Nephron (organoid): ENCODE measurements at regions not wholly inside any gene's neighbourhood (a gene's known extent, or its start where the extent isn't known, plus 50 kb on each side); places are given as distances from the start of the nearest gene placed in this dataset.

Experiments
- H3K27ac Mint-ChIP-seq, 3 experiments: 2 replicates each; pipeline ENCODE4 v1.8.0; 2020; ENCODE audit warnings: mixed read lengths in 3 of 3, mild to moderate bottlenecking in 2 of 3, moderate library complexity in 1 of 3
- H3K27me3 Mint-ChIP-seq: 2 replicates; pipeline ENCODE4 v1.8.0; 2021; ENCODE audit warnings: low read depth, mild to moderate bottlenecking, moderate library complexity, mixed read lengths
- H3K36me3 Mint-ChIP-seq: 2 replicates; pipeline ENCODE4 v1.8.0; 2020; ENCODE audit warnings: low read depth, mixed read lengths
- H3K4me1 Mint-ChIP-seq: 2 replicates; pipeline ENCODE4 v1.8.0; 2020; ENCODE audit warnings: mixed read lengths
- H3K4me3 Mint-ChIP-seq, 3 experiments: 2 replicates each; pipeline ENCODE4 v1.8.0; 2020; ENCODE audit warnings: mild to moderate bottlenecking in 3 of 3, mixed read lengths in 3 of 3, moderate library complexity in 2 of 3
- H3K9me3 Mint-ChIP-seq: 2 replicates; pipeline ENCODE4 v1.8.0; 2020; ENCODE audit warnings: mixed read lengths
- CTCF ChIP-seq, 3 experiments: fragments of 200-600 bp; sonication (generic); IDR thresholded peaks; one replicate each; pipeline ENCODE4 v1.5.0; 2021; ENCODE audit warnings: antibody characterized with exemption in 3 of 3; ENCODE audit not compliant: unreplicated experiment in 3 of 3

GRCh38 chr6:164129218-164129617, 714.7 kb downstream of the QKI start:
- no peaks in the 10 kb centered on the region for H3K36me3 Mint-ChIP-seq
- H3K27ac Mint-ChIP-seq, result no peak overlapping the region
- H3K4me3 Mint-ChIP-seq, result no peak overlapping the region
- H3K4me1 Mint-ChIP-seq, result no peaks in the 10 kb centered on the region
- H3K9me3 Mint-ChIP-seq, result no peaks in the 10 kb centered on the region
- no peak for TF ChIP-seq CTCF (IDR thresholded peaks at IDR 0.05; ENCODE audit: unreplicated experiment in 3 of 3)
- H3K27me3 Mint-ChIP-seq, result peaks cover 8% of the 10 kb centered on the region

- Mint-ChIP-seq H3K27me3 (peaks cover 8% of the 10 kb centered on the region), H3K4me3 (no peak overlapping the region), H3K36me3 (no peaks in the 10 kb centered on the region), H3K4me1 (no peaks in the 10 kb centered on the region), H3K27ac (no peak overlapping the region), H3K9me3 (no peaks in the 10 kb centered on the region)
- no peak for TF ChIP-seq CTCF (IDR thresholded peaks at IDR 0.05; ENCODE audit: unreplicated experiment in 3 of 3)
Observed at GRCh38 chr6:164128101-164128500, 713.6 kb downstream of the QKI start.

GRCh38 chr6:164124986-164125385, 710.5 kb downstream of the QKI start:
- no peak overlapping the region for H3K4me3 Mint-ChIP-seq
- peaks cover 4% of the 10 kb centered on the region for H3K27me3 Mint-ChIP-seq
- no peaks in the 10 kb centered on the region for H3K4me1 Mint-ChIP-seq
- no peaks in the 10 kb centered on the region for H3K9me3 Mint-ChIP-seq
- H3K36me3 Mint-ChIP-seq, result no peaks in the 10 kb centered on the region
- TF ChIP-seq CTCF (IDR thresholded peaks at IDR 0.05; ENCODE audit: unreplicated experiment in 3 of 3), result no peak
- H3K27ac Mint-ChIP-seq, result no peak overlapping the region

GRCh38 chr6:164124473-164124872, 710.0 kb downstream of the QKI start:
- TF ChIP-seq CTCF (IDR thresholded peaks at IDR 0.05; ENCODE audit: unreplicated experiment in 3 of 3), result no peak
- H3K36me3 Mint-ChIP-seq, result no peaks in the 10 kb centered on the region
- peaks cover 3% of the 10 kb centered on the region for H3K27me3 Mint-ChIP-seq
- H3K9me3 Mint-ChIP-seq, result no peaks in the 10 kb centered on the region
- no peaks in the 10 kb centered on the region for H3K4me1 Mint-ChIP-seq
- H3K27ac Mint-ChIP-seq, result no peak overlapping the region
- no peak overlapping the region for H3K4me3 Mint-ChIP-seq

- H3K9me3 Mint-ChIP-seq, result no peaks in the 10 kb centered on the region
- no peak overlapping the region for H3K4me3 Mint-ChIP-seq
- no peaks in the 10 kb centered on the region for H3K4me1 Mint-ChIP-seq
- TF ChIP-seq CTCF (IDR thresholded peaks at IDR 0.05; ENCODE audit: unreplicated experiment in 3 of 3), result no peak
- no peaks in the 10 kb centered on the region for H3K36me3 Mint-ChIP-seq
- H3K27me3 Mint-ChIP-seq, result peaks cover 3% of the 10 kb centered on the region
- no peak overlapping the region for H3K27ac Mint-ChIP-seq
Observed at GRCh38 chr6:164122109-164122508, 707.6 kb downstream of the QKI start.

- H3K36me3 Mint-ChIP-seq, result no peaks in the 10 kb centered on the region
- no peak for TF ChIP-seq CTCF (IDR thresholded peaks at IDR 0.05; ENCODE audit: unreplicated experiment in 3 of 3)
- no peak overlapping the region for H3K4me3 Mint-ChIP-seq
- peaks cover 3% of the 10 kb centered on the region for H3K27me3 Mint-ChIP-seq
- no peak overlapping the region for H3K27ac Mint-ChIP-seq
- H3K4me1 Mint-ChIP-seq, result no peaks in the 10 kb centered on the region
- H3K9me3 Mint-ChIP-seq, result no peaks in the 10 kb centered on the region
Observed at GRCh38 chr6:164121527-164121926, 707.0 kb downstream of the QKI start.
